OCI-LY1 (cell line): ENCODE measurements at regions not wholly inside any gene's neighbourhood (a gene's known extent, or its start where the extent isn't known, plus 50 kb on each side); places are given as distances from the start of the nearest gene placed in this dataset.
"Not testable (repeated sequence)": the region's sequence is repeated elsewhere in the genome, so short reads cannot be mapped to it uniquely, and the experiment has no call there.

Source experiments
- EZH2 ChIP-seq: fragments of 200-600 bp; sonication (generic), shearing (Covaris generic); IDR thresholded peaks from 2 replicates; pipeline ENCODE4 v1.8.0; 2017; ENCODE audit warnings: borderline replicate concordance, mixed run types, mild to moderate bottlenecking, antibody characterized with exemption, low read length, moderate library complexity, mixed read lengths
- TF ChIP-seq, protein P1 (sequence below): fragments of 200-600 bp; sonication (generic), shearing (Covaris generic); IDR thresholded peaks from 2 replicates; pipeline ENCODE4 v1.5.1; 2017; ENCODE audit warnings: mild to moderate bottlenecking, antibody characterized with exemption, low read length, moderate library complexity, mixed read lengths

DNA sequence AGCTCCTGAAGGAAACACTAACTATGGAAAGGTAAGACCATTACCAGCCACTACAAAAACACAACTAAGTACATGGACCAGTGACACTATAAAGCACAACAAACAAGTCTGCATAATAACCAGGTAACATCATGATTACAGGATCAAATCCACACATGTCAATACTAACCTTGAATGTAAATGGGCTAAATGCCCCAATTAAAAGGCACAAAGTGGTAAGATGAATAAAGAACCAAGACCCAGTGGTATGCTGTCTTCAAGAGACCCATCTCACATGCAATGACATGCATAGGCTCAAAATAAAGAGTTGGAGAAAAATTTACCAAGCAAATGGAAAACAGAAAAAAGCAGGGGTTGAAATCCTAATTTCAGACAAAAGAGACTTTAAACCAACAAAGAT is 261.8 kb downstream of the RAP2B start:
- TF ChIP-seq, protein P1, sequence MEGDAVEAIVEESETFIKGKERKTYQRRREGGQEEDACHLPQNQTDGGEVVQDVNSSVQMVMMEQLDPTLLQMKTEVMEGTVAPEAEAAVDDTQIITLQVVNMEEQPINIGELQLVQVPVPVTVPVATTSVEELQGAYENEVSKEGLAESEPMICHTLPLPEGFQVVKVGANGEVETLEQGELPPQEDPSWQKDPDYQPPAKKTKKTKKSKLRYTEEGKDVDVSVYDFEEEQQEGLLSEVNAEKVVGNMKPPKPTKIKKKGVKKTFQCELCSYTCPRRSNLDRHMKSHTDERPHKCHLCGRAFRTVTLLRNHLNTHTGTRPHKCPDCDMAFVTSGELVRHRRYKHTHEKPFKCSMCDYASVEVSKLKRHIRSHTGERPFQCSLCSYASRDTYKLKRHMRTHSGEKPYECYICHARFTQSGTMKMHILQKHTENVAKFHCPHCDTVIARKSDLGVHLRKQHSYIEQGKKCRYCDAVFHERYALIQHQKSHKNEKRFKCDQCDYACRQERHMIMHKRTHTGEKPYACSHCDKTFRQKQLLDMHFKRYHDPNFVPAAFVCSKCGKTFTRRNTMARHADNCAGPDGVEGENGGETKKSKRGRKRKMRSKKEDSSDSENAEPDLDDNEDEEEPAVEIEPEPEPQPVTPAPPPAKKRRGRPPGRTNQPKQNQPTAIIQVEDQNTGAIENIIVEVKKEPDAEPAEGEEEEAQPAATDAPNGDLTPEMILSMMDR: not testable (repeated sequence)
- not testable (repeated sequence) for TF ChIP-seq EZH2
